H9 (cell line): ENCODE measurements at regions not wholly inside any gene's neighbourhood (a gene's known extent, or its start where the extent isn't known, plus 50 kb on each side); places are given as distances from the start of the nearest gene placed in this dataset.

Experiments used
- DNase-seq: peaks from one replicate; pipeline ENCODE4 v3.0.0-alpha.2; 2017
- H2AFZ ChIP-seq: one replicate; pipeline ENCODE4 v1.6.1; 2013; ENCODE audit warnings: mild to moderate bottlenecking, low read length, control low read depth, moderate library complexity
- H2AK5ac ChIP-seq: 2 replicates; pipeline ENCODE4 v1.6.1; 2013; ENCODE audit warnings: low read length, control low read depth, mixed read lengths; ENCODE audit not compliant: insufficient read length
- H2BK120ac ChIP-seq: one replicate; pipeline ENCODE4 v1.6.1; 2013; ENCODE audit warnings: low read depth, mild to moderate bottlenecking, low read length, control low read depth, inconsistent platforms; ENCODE audit not compliant: poor library complexity, severe bottlenecking
- H2BK12ac ChIP-seq: 2 replicates; pipeline ENCODE4 v1.6.1; 2013; ENCODE audit warnings: low read length, control low read depth, mixed read lengths, low read depth; ENCODE audit not compliant: insufficient read length
- H2BK15ac ChIP-seq: 2 replicates; pipeline ENCODE4 v1.6.1; 2013; ENCODE audit warnings: low read depth, low read length, control low read depth
- H2BK20ac ChIP-seq: one replicate; pipeline ENCODE4 v1.6.1; 2013; ENCODE audit warnings: low read depth, mild to moderate bottlenecking, low read length, control low read depth, inconsistent platforms; ENCODE audit not compliant: poor library complexity, severe bottlenecking
- H2BK5ac ChIP-seq: 2 replicates; pipeline ENCODE4 v1.6.1; 2013; ENCODE audit warnings: low read length, control low read depth, mixed read lengths; ENCODE audit not compliant: insufficient read length
- H3K14ac ChIP-seq: 2 replicates; pipeline ENCODE4 v1.6.1; 2013; ENCODE audit warnings: low read length, control low read depth; ENCODE audit not compliant: insufficient read depth
- H3K18ac ChIP-seq: 2 replicates; pipeline ENCODE4 v1.6.1; 2013; ENCODE audit warnings: low read depth, mild to moderate bottlenecking, mixed read lengths, low read length, control low read depth; ENCODE audit not compliant: insufficient read length
- H3K23ac ChIP-seq: 2 replicates; pipeline ENCODE4 v1.6.1; 2013; ENCODE audit warnings: low read length, control low read depth, mixed read lengths, low read depth; ENCODE audit not compliant: insufficient read length
- H3K23me2 ChIP-seq: 2 replicates; pipeline ENCODE4 v1.6.1; 2013; ENCODE audit warnings: low read depth, mild to moderate bottlenecking, mixed read lengths, low read length, control low read depth; ENCODE audit not compliant: insufficient read length, poor library complexity, severe bottlenecking
- H3K27ac ChIP-seq: 2 replicates; pipeline ENCODE4 v1.5.1; 2013; ENCODE audit warnings: low read length, control low read depth, mixed read lengths, low read depth; ENCODE audit not compliant: insufficient read length
- H3K27me3 ChIP-seq: 2 replicates; pipeline ENCODE4 v1.6.1; 2013; ENCODE audit warnings: low read length, control low read depth, inconsistent platforms; ENCODE audit not compliant: insufficient read depth
- H3K4ac ChIP-seq: 2 replicates; pipeline ENCODE4 v1.6.1; 2013; ENCODE audit warnings: low read depth, mild to moderate bottlenecking, control low read depth, inconsistent platforms, low read length, moderate library complexity
- H3K4me1 ChIP-seq: 2 replicates; pipeline ENCODE4 v1.6.1; 2013; ENCODE audit warnings: low read length, control low read depth, inconsistent platforms; ENCODE audit not compliant: insufficient read depth
- H3K4me2 ChIP-seq: 2 replicates; pipeline ENCODE4 v1.6.1; 2013; ENCODE audit warnings: low read length, control low read depth, mixed read lengths; ENCODE audit not compliant: insufficient read length, insufficient read depth
- H3K56ac ChIP-seq: 2 replicates; pipeline ENCODE4 v1.6.1; 2013; ENCODE audit warnings: low read depth, mild to moderate bottlenecking, mixed read lengths, low read length, control low read depth; ENCODE audit not compliant: insufficient read length
- H3K79me1 ChIP-seq: 2 replicates; pipeline ENCODE4 v1.6.1; 2013; ENCODE audit warnings: low read depth, mild to moderate bottlenecking, moderate library complexity, low read length, control low read depth, inconsistent platforms; ENCODE audit not compliant: insufficient read depth, poor library complexity, severe bottlenecking
- H3K79me2 ChIP-seq: 2 replicates; pipeline ENCODE4 v1.6.1; 2013; ENCODE audit warnings: low read length, control low read depth, inconsistent platforms; ENCODE audit not compliant: insufficient read depth
- H3K9ac ChIP-seq: 2 replicates; pipeline ENCODE4 v1.6.1; 2013; ENCODE audit warnings: low read length, control low read depth, mixed read lengths; ENCODE audit not compliant: insufficient read length; ENCODE audit errors: extremely low read depth
- H3K9me3 ChIP-seq: one replicate; pipeline ENCODE4 v1.6.1; 2013; ENCODE audit warnings: low read depth, low read length, inconsistent platforms; ENCODE audit not compliant: control insufficient read depth
- H3T11ph ChIP-seq: one replicate; pipeline ENCODE4 v1.6.1; 2013; ENCODE audit warnings: mild to moderate bottlenecking, low read length, control low read depth, inconsistent platforms
- H4K20me1 ChIP-seq: one replicate; pipeline ENCODE4 v1.6.1; 2013; ENCODE audit not compliant: control insufficient read depth, insufficient read length, insufficient read depth
- H4K5ac ChIP-seq: 2 replicates; pipeline ENCODE4 v1.6.1; 2013; ENCODE audit warnings: low read depth, mild to moderate bottlenecking, mixed read lengths, low read length, control low read depth; ENCODE audit not compliant: insufficient read length
- H4K8ac ChIP-seq: replicated peaks from 2 replicates; pipeline ENCODE4 v1.6.1; 2013; ENCODE audit warnings: low read length, control low read depth, mixed read lengths, low read depth; ENCODE audit not compliant: insufficient read length
- H4K91ac ChIP-seq: 2 replicates; pipeline ENCODE4 v1.6.1; 2013; ENCODE audit warnings: low read depth, mild to moderate bottlenecking, moderate library complexity, mixed read lengths, low read length, control low read depth; ENCODE audit not compliant: insufficient read length
- H3K27ac Mint-ChIP-seq, 3 experiments: 2 replicates in 2 of 3; 3 replicates in 1 of 3; pipeline ENCODE4 v1.8.0; 2020 to 2021; ENCODE audit warnings: mixed read lengths in 3 of 3, mild to moderate bottlenecking in 1 of 3, moderate library complexity in 1 of 3
- H3K27me3 Mint-ChIP-seq: 2 replicates; pipeline ENCODE4 v1.8.0; 2021; ENCODE audit warnings: low read depth, mild to moderate bottlenecking, moderate library complexity, mixed read lengths
- H3K36me3 Mint-ChIP-seq, 3 experiments: 2 replicates in 2 of 3; 3 replicates in 1 of 3; pipeline ENCODE4 v1.8.0; 2020 to 2021; ENCODE audit warnings: low read depth in 3 of 3, mixed read lengths in 3 of 3; ENCODE audit not compliant: insufficient read depth in 1 of 3
- H3K4me1 Mint-ChIP-seq, 2 experiments: 2 replicates each; pipeline ENCODE4 v1.8.0; 2020; ENCODE audit warnings: mixed read lengths in 2 of 2
- H3K4me3 Mint-ChIP-seq, 2 experiments: 2 replicates in 1 of 2; 3 replicates in 1 of 2; pipeline ENCODE4 v1.8.0; 2020 to 2021; ENCODE audit warnings: mild to moderate bottlenecking in 2 of 2, mixed read lengths in 2 of 2, moderate library complexity in 1 of 2
- H3K9me3 Mint-ChIP-seq, 2 experiments: 2 replicates in 1 of 2; 3 replicates in 1 of 2; pipeline ENCODE4 v1.8.0; 2020; ENCODE audit warnings: mild to moderate bottlenecking in 2 of 2, mixed read lengths in 2 of 2, moderate library complexity in 1 of 2
- WGBS: extraction: QIAGEN DNeasy Blood & Tissue Kit; methylation state at CpG from one replicate; pipeline ENCODE4 v1.1.7; 2013; ENCODE audit warnings: missing lambda C conversion rate, low lambda C conversion rate, mixed read lengths; ENCODE audit not compliant: insufficient read length; ENCODE audit errors: extremely low coverage; 5-methylcytosine and 5-hydroxymethylcytosine counted together
- TF ChIP-seq, protein P1 (sequence below): fragments of 200-600 bp; sonication (generic); conservative IDR thresholded peaks from 3 replicates; pipeline ENCODE4 v1.8.0; 2021; ENCODE audit warnings: antibody characterized with exemption, mild to moderate bottlenecking

DNA sequence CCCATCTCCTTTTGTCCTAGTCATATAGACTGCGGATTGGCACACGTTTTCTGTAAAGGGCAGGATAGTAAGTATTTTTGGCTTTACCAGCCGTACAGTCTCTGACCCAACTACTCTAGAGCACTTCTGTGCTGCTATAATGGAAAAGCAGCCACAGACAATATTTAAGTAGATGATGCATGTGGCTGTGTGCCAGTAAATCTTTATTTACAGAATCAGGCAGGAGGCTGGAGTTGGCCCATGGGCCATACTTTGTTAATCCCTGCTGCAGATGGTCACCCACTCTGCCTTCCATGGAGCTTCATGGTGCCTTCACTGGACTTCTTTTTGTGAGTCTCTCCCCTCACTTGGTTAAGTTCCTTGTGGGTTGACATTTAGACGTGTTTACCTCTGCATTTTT lies 584.5 kb upstream of the TBX3 start:
- no CpG with 5 or more reads among the region's 4 CpGs for WGBS
- H3K18ac ChIP-seq: no peak overlapping the region
- peaks cover 0 to 2% of the 10 kb centered on the region in 2 experiments; a peak in 1 of 5 replicates for H3K9me3 Mint-ChIP-seq

More for the DNA sequence above, 584.5 kb upstream of the TBX3 start:
- no peak overlapping the region for H2AK5ac ChIP-seq
- H3K79me2 ChIP-seq: no peaks in the 10 kb centered on the region
- no peak overlapping the region for H3T11ph ChIP-seq
- no peak for DNase-seq
- no peak overlapping the region for H4K91ac ChIP-seq
- no peaks in the 10 kb centered on the region for H4K20me1 ChIP-seq
- no peak overlapping the region for H3K9ac ChIP-seq
- no peak overlapping the region for H3K27ac ChIP-seq
- no peaks in the 10 kb centered on the region for H3K4me1 ChIP-seq
- no peak overlapping the region for H4K5ac ChIP-seq
- no peak overlapping the region for H4K8ac ChIP-seq
- H3K4me1 Mint-ChIP-seq: peaks cover 0 to 5% of the 10 kb centered on the region in 2 experiments; a peak in 2 of 4 replicates
- peaks cover 1% of the 10 kb centered on the region for H3K27me3 Mint-ChIP-seq
- no peak overlapping the region for H2BK20ac ChIP-seq
- H2BK15ac ChIP-seq: no peak overlapping the region
- no peak overlapping the region for H3K56ac ChIP-seq
- no peak overlapping the region for H3K27ac Mint-ChIP-seq
- H3K27me3 ChIP-seq: no peaks in the 10 kb centered on the region
- H3K23me2 ChIP-seq: no peaks in the 10 kb centered on the region
- no peak overlapping the region for H3K23ac ChIP-seq
- H2BK5ac ChIP-seq: no peak overlapping the region
- H2BK12ac ChIP-seq: no peak overlapping the region
- TF ChIP-seq, protein P1, sequence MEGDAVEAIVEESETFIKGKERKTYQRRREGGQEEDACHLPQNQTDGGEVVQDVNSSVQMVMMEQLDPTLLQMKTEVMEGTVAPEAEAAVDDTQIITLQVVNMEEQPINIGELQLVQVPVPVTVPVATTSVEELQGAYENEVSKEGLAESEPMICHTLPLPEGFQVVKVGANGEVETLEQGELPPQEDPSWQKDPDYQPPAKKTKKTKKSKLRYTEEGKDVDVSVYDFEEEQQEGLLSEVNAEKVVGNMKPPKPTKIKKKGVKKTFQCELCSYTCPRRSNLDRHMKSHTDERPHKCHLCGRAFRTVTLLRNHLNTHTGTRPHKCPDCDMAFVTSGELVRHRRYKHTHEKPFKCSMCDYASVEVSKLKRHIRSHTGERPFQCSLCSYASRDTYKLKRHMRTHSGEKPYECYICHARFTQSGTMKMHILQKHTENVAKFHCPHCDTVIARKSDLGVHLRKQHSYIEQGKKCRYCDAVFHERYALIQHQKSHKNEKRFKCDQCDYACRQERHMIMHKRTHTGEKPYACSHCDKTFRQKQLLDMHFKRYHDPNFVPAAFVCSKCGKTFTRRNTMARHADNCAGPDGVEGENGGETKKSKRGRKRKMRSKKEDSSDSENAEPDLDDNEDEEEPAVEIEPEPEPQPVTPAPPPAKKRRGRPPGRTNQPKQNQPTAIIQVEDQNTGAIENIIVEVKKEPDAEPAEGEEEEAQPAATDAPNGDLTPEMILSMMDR: no peak
- H3K36me3 Mint-ChIP-seq: no peaks in the 10 kb centered on the region; a peak in 1 of 7 replicates
- no peak overlapping the region for H2BK120ac ChIP-seq
- no peak overlapping the region for H3K4me3 Mint-ChIP-seq
- H2AFZ ChIP-seq: no peak overlapping the region
- H3K4ac ChIP-seq: no peak overlapping the region
- no peaks in the 10 kb centered on the region for H3K9me3 ChIP-seq
- no peaks in the 10 kb centered on the region for H3K79me1 ChIP-seq
- H3K14ac ChIP-seq: no peak overlapping the region
- H3K4me2 ChIP-seq: no peak overlapping the region
